ENCODE measurements at regions not wholly inside any gene's neighbourhood (a gene's known extent, or its start where the extent isn't known, plus 50 kb on each side); places are given as distances from the start of the nearest gene placed in this dataset.
"Not testable (repeated sequence)": the region's sequence is repeated elsewhere in the genome, so short reads cannot be mapped to it uniquely, and the experiment has no call there.

DNA sequence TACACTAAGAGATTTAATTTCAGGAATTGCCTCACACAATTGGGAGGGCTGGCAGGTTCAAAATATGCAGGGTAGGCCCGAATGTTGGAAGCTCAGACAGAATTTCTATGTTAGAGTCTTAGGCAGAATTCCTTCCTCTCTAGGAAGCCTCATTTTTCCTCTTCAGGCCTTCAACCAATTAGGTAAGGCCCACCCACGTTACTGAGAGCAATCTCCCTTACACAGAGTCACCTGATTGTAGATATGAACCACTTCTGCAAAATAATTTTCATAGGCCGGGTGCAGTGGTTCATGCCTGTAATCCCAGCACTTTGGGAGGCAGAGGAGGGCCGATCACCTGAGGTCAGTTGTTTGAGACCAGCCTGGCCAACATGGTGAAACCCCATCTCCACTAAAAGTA, 50.2 kb upstream of the HIVEP1 start:
- Mint-ChIP-seq H3K27ac (no peak overlapping the region), H3K27me3 (ENCODE audit: low read depth) (peaks cover 10% of the 10 kb centered on the region), H3K36me3 (ENCODE audit: low read depth) (no peaks in the 10 kb centered on the region), H3K4me1 (ENCODE audit: low read depth) (no peaks in the 10 kb centered on the region), H3K4me3 (no peak overlapping the region), H3K9me3 (no peaks in the 10 kb centered on the region)

DNA sequence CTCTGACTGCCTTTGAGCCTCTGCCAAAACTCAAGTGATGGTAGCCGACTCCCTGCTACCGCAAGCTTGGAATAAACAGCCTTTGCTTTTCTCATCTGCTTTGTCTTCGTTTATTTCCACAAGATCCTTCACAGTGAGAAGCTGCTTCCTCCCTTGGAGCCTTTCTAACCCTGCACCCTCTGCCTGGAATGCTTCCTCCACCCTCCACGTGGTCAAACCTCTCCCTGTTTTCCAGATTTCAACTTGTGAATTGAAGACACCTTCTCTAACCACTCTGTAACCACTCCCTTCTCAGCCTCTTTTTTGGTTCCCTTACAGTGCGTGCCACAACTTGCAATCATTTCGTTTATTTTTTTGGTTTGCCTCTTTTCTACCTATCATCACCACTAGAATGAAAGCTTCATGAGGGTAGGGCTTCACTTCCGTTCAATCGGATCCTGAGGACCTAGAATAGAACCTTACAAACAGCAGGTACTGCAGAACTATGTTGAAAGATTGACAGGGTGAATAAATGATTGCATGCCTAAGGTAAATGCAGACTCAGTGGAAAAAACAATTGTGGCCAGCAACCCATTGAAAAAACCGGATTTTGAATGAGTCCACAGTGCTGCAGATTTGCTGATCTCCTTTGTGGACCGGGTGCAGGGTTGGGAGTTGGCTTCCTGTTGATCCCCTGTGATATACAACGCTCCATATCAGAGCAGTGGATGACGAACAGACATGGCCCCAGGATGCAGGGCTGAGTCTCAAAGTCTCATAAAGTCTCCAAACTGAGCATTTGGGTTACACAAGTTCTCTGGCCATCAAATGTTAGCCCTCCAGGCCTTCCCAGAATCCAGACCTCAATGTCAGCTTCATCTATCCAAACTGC, 51.0 kb upstream of the HIVEP1 start:
- no peak overlapping the region for H3K27ac Mint-ChIP-seq
- no peak overlapping the region for H3K4me3 Mint-ChIP-seq
- H3K27me3 Mint-ChIP-seq (ENCODE audit: low read depth): peaks cover 10% of the 10 kb centered on the region
- no peaks in the 10 kb centered on the region for H3K9me3 Mint-ChIP-seq
- H3K36me3 Mint-ChIP-seq (ENCODE audit: low read depth): no peaks in the 10 kb centered on the region
- H3K4me1 Mint-ChIP-seq (ENCODE audit: low read depth): no peaks in the 10 kb centered on the region

GRCh38 chr6:11956781-11957180, 55.3 kb upstream of the HIVEP1 start:
- Mint-ChIP-seq H3K27me3 (ENCODE audit: low read depth) (peaks cover 10% of the 10 kb centered on the region), H3K4me3 (no peak overlapping the region), H3K9me3 (no peaks in the 10 kb centered on the region), H3K4me1 (ENCODE audit: low read depth) (no peaks in the 10 kb centered on the region), H3K36me3 (ENCODE audit: low read depth) (no peaks in the 10 kb centered on the region), H3K27ac (no peak overlapping the region)

GRCh38 chr6:11953641-11954040, 58.5 kb upstream of the HIVEP1 start:
- H3K27me3 Mint-ChIP-seq (ENCODE audit: low read depth): peaks cover 4% of the 10 kb centered on the region
- no peak overlapping the region for H3K27ac Mint-ChIP-seq
- no peaks in the 10 kb centered on the region for H3K36me3 Mint-ChIP-seq (ENCODE audit: low read depth)
- H3K9me3 Mint-ChIP-seq: no peaks in the 10 kb centered on the region
- no peak overlapping the region for H3K4me3 Mint-ChIP-seq
- no peaks in the 10 kb centered on the region for H3K4me1 Mint-ChIP-seq (ENCODE audit: low read depth)

DNA sequence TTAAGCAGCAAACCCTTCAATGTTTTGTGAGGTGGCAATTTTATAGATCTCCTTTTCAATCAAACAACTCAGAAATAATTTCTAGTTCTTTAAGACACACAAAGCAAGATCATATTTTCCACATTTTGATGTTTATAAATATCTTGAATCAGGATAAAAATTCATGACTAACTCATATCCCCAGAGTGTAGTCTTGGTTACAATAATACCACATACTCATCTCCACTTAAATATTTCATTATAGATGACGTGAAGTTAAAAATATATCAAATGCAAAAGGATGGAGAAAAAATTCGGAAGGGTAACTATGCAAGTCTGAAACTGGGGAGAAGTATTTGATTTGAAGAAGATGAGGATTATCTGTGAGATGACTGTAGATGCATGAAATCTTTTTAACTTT, 59.8 kb upstream of the HIVEP1 start:
- Mint-ChIP-seq H3K9me3 (no peaks in the 10 kb centered on the region), H3K27ac (no peak overlapping the region), H3K36me3 (ENCODE audit: low read depth) (no peaks in the 10 kb centered on the region), H3K27me3 (ENCODE audit: low read depth) (no peaks in the 10 kb centered on the region), H3K4me1 (ENCODE audit: low read depth) (no peaks in the 10 kb centered on the region), H3K4me3 (no peak overlapping the region)

- Mint-ChIP-seq H3K27me3 (ENCODE audit: low read depth) (no peaks in the 10 kb centered on the region), H3K36me3 (ENCODE audit: low read depth) (no peaks in the 10 kb centered on the region), H3K27ac (no peak overlapping the region), H3K9me3 (no peaks in the 10 kb centered on the region), H3K4me3 (no peak overlapping the region), H3K4me1 (ENCODE audit: low read depth) (no peaks in the 10 kb centered on the region)
Observed at GRCh38 chr6:11951868-11952267, 60.2 kb upstream of the HIVEP1 start.

DNA sequence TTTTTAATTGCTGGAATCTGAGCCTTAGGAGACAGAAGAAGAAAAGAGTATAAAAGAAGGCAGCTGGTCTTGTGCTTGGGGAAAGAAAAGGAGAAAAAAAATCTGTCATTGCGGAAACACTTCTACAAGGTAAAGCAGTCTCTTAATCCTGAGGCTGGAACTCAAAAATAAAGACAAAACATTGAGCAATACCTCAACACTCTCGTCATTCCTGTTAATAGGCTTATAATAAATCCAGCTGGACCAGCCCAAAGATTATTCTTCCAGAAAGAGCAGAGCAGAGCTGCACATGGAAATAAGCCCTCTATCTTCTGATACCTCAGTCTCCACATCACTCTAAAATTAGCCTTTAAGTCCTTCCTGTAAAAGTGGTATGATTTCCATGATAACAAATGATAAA, 62.0 kb upstream of the HIVEP1 start:
- H3K4me3 Mint-ChIP-seq: no peak overlapping the region
- no peaks in the 10 kb centered on the region for H3K4me1 Mint-ChIP-seq (ENCODE audit: low read depth)

GRCh38 chr6:11947575-11947974, 64.5 kb upstream of the HIVEP1 start:
- Mint-ChIP-seq H3K4me3 (no peak overlapping the region), H3K4me1 (ENCODE audit: low read depth) (no peaks in the 10 kb centered on the region), H3K27ac (no peak overlapping the region), H3K9me3 (no peaks in the 10 kb centered on the region), H3K36me3 (ENCODE audit: low read depth) (no peaks in the 10 kb centered on the region), H3K27me3 (ENCODE audit: low read depth) (no peaks in the 10 kb centered on the region)

More for the DNA sequence above, 62.0 kb upstream of the HIVEP1 start:
- Mint-ChIP-seq H3K36me3 (ENCODE audit: low read depth) (no peaks in the 10 kb centered on the region), H3K27me3 (ENCODE audit: low read depth) (no peaks in the 10 kb centered on the region), H3K9me3 (no peaks in the 10 kb centered on the region), H3K27ac (no peak overlapping the region)

GRCh38 chr6:11947063-11947462, 65.0 kb upstream of the HIVEP1 start:
- no peaks in the 10 kb centered on the region for H3K27me3 Mint-ChIP-seq (ENCODE audit: low read depth)
- no peaks in the 10 kb centered on the region for H3K4me1 Mint-ChIP-seq (ENCODE audit: low read depth)
- no peaks in the 10 kb centered on the region for H3K9me3 Mint-ChIP-seq
- H3K4me3 Mint-ChIP-seq: no peak overlapping the region
- H3K36me3 Mint-ChIP-seq (ENCODE audit: low read depth): no peaks in the 10 kb centered on the region
- no peak overlapping the region for H3K27ac Mint-ChIP-seq

GRCh38 chr6:11944111-11944510, 68.0 kb upstream of the HIVEP1 start:
- Mint-ChIP-seq H3K4me1 (ENCODE audit: low read depth) (no peaks in the 10 kb centered on the region), H3K27ac (no peak overlapping the region), H3K9me3 (no peaks in the 10 kb centered on the region), H3K36me3 (ENCODE audit: low read depth) (no peaks in the 10 kb centered on the region), H3K4me3 (no peak overlapping the region), H3K27me3 (ENCODE audit: low read depth) (no peaks in the 10 kb centered on the region)

- no peak overlapping the region for H3K27ac Mint-ChIP-seq
- no peaks in the 10 kb centered on the region for H3K27me3 Mint-ChIP-seq (ENCODE audit: low read depth)
- no peak overlapping the region for H3K4me3 Mint-ChIP-seq
- no peaks in the 10 kb centered on the region for H3K9me3 Mint-ChIP-seq
- no peaks in the 10 kb centered on the region for H3K36me3 Mint-ChIP-seq (ENCODE audit: low read depth)
- H3K4me1 Mint-ChIP-seq (ENCODE audit: low read depth): no peaks in the 10 kb centered on the region
Observed at GRCh38 chr6:11943060-11943459, 69.1 kb upstream of the HIVEP1 start.

DNA sequence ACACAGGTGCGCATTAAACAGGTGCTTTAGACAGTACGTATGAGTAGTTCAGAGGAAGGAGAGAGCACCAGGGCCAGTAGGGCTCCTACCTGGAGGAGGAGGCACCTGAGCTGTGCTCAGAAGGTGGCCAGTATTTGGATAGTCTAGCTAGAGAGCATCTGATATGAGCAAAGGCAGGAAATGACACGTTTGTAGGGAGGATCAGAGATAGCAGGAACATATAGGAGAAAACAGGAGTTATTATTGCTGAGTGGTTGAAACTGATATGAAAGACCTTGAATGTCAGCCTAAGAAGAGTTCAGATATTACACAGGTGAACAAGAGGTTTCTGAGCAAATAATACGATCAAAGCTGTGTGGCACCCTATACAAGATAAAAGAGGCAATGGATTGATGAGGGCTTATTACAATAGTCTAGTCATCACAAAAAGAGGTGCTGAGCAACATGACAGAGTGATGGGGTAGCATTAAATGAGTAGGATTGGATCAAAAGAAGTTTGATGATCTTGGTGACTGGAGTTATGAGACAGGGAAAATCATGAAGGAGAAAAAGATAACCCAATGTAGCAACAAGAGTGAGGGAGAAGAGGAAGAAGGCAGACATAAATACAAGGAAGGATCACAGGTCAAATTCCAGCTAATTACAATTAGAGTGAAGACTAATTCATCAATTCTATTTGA, 69.8 kb upstream of the HIVEP1 start:
- no peaks in the 10 kb centered on the region for H3K9me3 Mint-ChIP-seq
- H3K27ac Mint-ChIP-seq: no peak overlapping the region
- H3K36me3 Mint-ChIP-seq (ENCODE audit: low read depth): no peaks in the 10 kb centered on the region
- H3K4me3 Mint-ChIP-seq: no peak overlapping the region
- H3K4me1 Mint-ChIP-seq (ENCODE audit: low read depth): no peaks in the 10 kb centered on the region
- H3K27me3 Mint-ChIP-seq (ENCODE audit: low read depth): no peaks in the 10 kb centered on the region

- H3K9me3 Mint-ChIP-seq; H3K4me3 Mint-ChIP-seq; H3K27me3 Mint-ChIP-seq (ENCODE audit: low read depth); H3K4me1 Mint-ChIP-seq (ENCODE audit: low read depth); H3K27ac Mint-ChIP-seq; H3K36me3 Mint-ChIP-seq (ENCODE audit: low read depth): not testable (repeated sequence)
Observed at GRCh38 chr6:11940532-11941166, 71.5 kb upstream of the HIVEP1 start.

GRCh38 chr6:11938285-11938890, 73.7 kb upstream of the HIVEP1 start:
- no peaks in the 10 kb centered on the region for H3K27me3 Mint-ChIP-seq (ENCODE audit: low read depth)
- H3K36me3 Mint-ChIP-seq (ENCODE audit: low read depth): no peaks in the 10 kb centered on the region
- H3K9me3 Mint-ChIP-seq: peaks cover 3% of the 10 kb centered on the region
- H3K4me1 Mint-ChIP-seq (ENCODE audit: low read depth): peaks cover 1% of the 10 kb centered on the region
- H3K27ac Mint-ChIP-seq: no peak overlapping the region
- no peak overlapping the region for H3K4me3 Mint-ChIP-seq

All from T-helper 1 cell treated with Interleukin-12 subunit alpha and Interleukin-12 subunit beta and Interleukin-4 antibody, amounts not matched to agents 30 μg/mL and 1 μg/mL, for 36 hours (primary cell).